ENCODE measurements at regions not wholly inside any gene's neighbourhood (a gene's known extent, or its start where the extent isn't known, plus 50 kb on each side); places are given as distances from the start of the nearest gene placed in this dataset.

- no peak for TF ChIP-seq SRF (IDR thresholded peaks at IDR 0.05; ENCODE audit: low read depth)
- no peak for TF ChIP-seq TCF7L2 (IDR thresholded peaks at IDR 0.05; ENCODE audit: borderline replicate concordance, extremely low read depth, insufficient read depth, insufficient read length)
- TF ChIP-seq ELF1 (IDR thresholded peaks at IDR 0.05; ENCODE audit: borderline replicate concordance, low read depth), result no peak
- TF ChIP-seq CBX3 (IDR thresholded peaks at IDR 0.05; ENCODE audit: low read depth), result no peak
- TF ChIP-seq ZBTB33 (IDR thresholded peaks at IDR 0.05; ENCODE audit: extremely low read depth, insufficient replicate concordance, low read length), result no peak
- TF ChIP-seq MAX (IDR thresholded peaks at IDR 0.05), result no peak
- no peak for TF ChIP-seq RAD21 (IDR thresholded peaks at IDR 0.05; ENCODE audit: low read depth)
- no peak for TF ChIP-seq CEBPB (IDR thresholded peaks at IDR 0.05; ENCODE audit: low read depth)
- TF ChIP-seq EZH2 (IDR thresholded peaks at IDR 0.05), result no peak
- no peak for TF ChIP-seq YY1 (IDR thresholded peaks at IDR 0.05; ENCODE audit: extremely low read depth, insufficient replicate concordance, low read depth, low read length)
- no peak for TF ChIP-seq ATF3 (IDR thresholded peaks at IDR 0.05)
- no peak for TF ChIP-seq SIN3A (IDR thresholded peaks at IDR 0.05; ENCODE audit: low read depth)
- no peak for TF ChIP-seq EGR1 (IDR thresholded peaks at IDR 0.05; ENCODE audit: low read depth)
- TF ChIP-seq POLR2A (IDR thresholded peaks at IDR 0.05; ENCODE audit: borderline replicate concordance, extremely low read depth, insufficient read depth, insufficient read length), result no peak
- TF ChIP-seq JUND (IDR thresholded peaks at IDR 0.05), result no peak
- TF ChIP-seq SP1 (IDR thresholded peaks at IDR 0.05; ENCODE audit: low read depth), result no peak
- TF ChIP-seq ZNF274 (IDR thresholded peaks at IDR 0.05; ENCODE audit: low read depth, low read length), result no peak
- no peak for TF ChIP-seq FOSL1 (IDR thresholded peaks at IDR 0.05; ENCODE audit: low read depth)
- no peak for TF ChIP-seq CTCF (IDR thresholded peaks at IDR 0.05 in 2 of 3, conservative IDR thresholded peaks at IDR 0.05 in 1 of 3; ENCODE audit: borderline replicate concordance in 1 of 3, insufficient read depth in 1 of 3, low read depth in 2 of 3, low read length in 2 of 3)
- no peaks in the 10 kb centered on the region for H3K79me2 ChIP-seq (ENCODE audit: insufficient read depth, low read length)
- no peak overlapping the region for H3K4me3 ChIP-seq (replicated peaks in 1 of 2; ENCODE audit: low read depth in 1 of 2, low read length in 2 of 2)
- no peak overlapping the region for H3K4me2 ChIP-seq (ENCODE audit: low read length)
- no peaks in the 10 kb centered on the region for H4K20me1 ChIP-seq (ENCODE audit: insufficient read depth)
- H3K27ac ChIP-seq (ENCODE audit: low read depth, low read length), result no peak overlapping the region
- POLR2A ChIA-PET, result no interaction called here
- no peaks in the 10 kb centered on the region for H3K9me2 ChIP-seq (ENCODE audit: insufficient read depth)
- no peak for DNase-seq (ENCODE audit: low read depth, low spot score)
- CTCF ChIA-PET, result no interaction called here
- intact Hi-C loops (cut with micrococcal nuclease), result no loop called here
- ATAC-seq, result no peak
- no peak overlapping the region for H3K9ac ChIP-seq (ENCODE audit: low read length)
- no peaks in the 10 kb centered on the region for H3K9me3 ChIP-seq (ENCODE audit: control insufficient read depth in 1 of 2, insufficient read depth in 1 of 2, low read depth in 1 of 2, low read length in 2 of 2)
- no peaks in the 10 kb centered on the region; the same call in 1 of the 2 replicates for H3K27me3 ChIP-seq (ENCODE audit: insufficient read depth, low read length)
- RAD21 ChIA-PET (ENCODE audit: low non-redundant PET in 1 of 2, low total read pairs in 2 of 2, uncharacterized antibody in 2 of 2, unreplicated experiment in 2 of 2), result no interaction called here
- H2AFZ ChIP-seq (ENCODE audit: low read depth, low read length, poor library complexity, severe bottlenecking), result no peak overlapping the region
- no TSS peak for BruUV-seq (replicated peaks)
- H3K4me1 ChIP-seq (ENCODE audit: control insufficient read depth in 1 of 2, insufficient read depth in 2 of 2, low read length in 2 of 2), result no peaks in the 10 kb centered on the region
- H3K36me3 ChIP-seq (ENCODE audit: control insufficient read depth in 1 of 2, insufficient read depth in 2 of 2, low read length in 2 of 2), result no peaks in the 10 kb centered on the region
Observed at GRCh38 chr5:130885691-130886090, 279.4 kb downstream of the HINT1 start.

Data from HCT116 (cell line).